Tibial artery (tissue), 4 donors: ENCODE measurements at regions not wholly inside any gene's neighbourhood (a gene's known extent, or its start where the extent isn't known, plus 50 kb on each side); places are given as distances from the start of the nearest gene placed in this dataset.

Source experiments
- DNase-seq, 2 donors: peaks; one replicate each; pipeline ENCODE4 v3.0.0-alpha.2; 2019
- H3K27ac ChIP-seq, 2 donors: fragments of 200-600 bp; sonication (generic) in 1 of 2; 1 replicate in 1 of 2; 2 replicates in 1 of 2; pipeline ENCODE4 v1.5.1; 2018 to 2019; ENCODE audit warnings: mild to moderate bottlenecking in 1 of 2
- H3K27me3 ChIP-seq, 2 donors: fragments of 200-600 bp; sonication (generic) in 1 of 2; one replicate each; pipeline versions ENCODE4 v1.5.1 to v1.6.0; 2016 to 2019
- H3K36me3 ChIP-seq, 3 donors: fragments of 200-600 bp; sonication (generic) in 2 of 3; one replicate each; pipeline ENCODE4 v1.5.1; 2016 to 2019; ENCODE audit warnings: mild to moderate bottlenecking in 2 of 3
- H3K4me1 ChIP-seq, 4 donors: fragments of 200-600 bp; sonication (generic) in 2 of 4; 1 replicate in 3 of 4; 2 replicates in 1 of 4; pipeline ENCODE4 v1.5.1; 2016 to 2019
- H3K4me3 ChIP-seq, 2 donors: fragments of 200-600 bp; sonication (generic) in 1 of 2; 1 replicate in 1 of 2; 2 replicates in 1 of 2; pipeline ENCODE4 v1.5.1; 2018 to 2019; ENCODE audit warnings: mild to moderate bottlenecking in 2 of 2
- H3K9me3 ChIP-seq, 3 donors: fragments of 200-600 bp; sonication (generic) in 1 of 3; one replicate each; pipeline ENCODE4 v1.5.1; 2016 to 2019
- CTCF ChIP-seq, 2 experiments: fragments of 200-600 bp in 1 of 2; fragments of 450-650 bp in 1 of 2; IDR thresholded peaks; one replicate each; pipeline ENCODE4 v1.5.1; 2017 to 2019; ENCODE audit warnings: antibody characterized with exemption in 2 of 2, mild to moderate bottlenecking in 1 of 2, moderate library complexity in 1 of 2
- intact Hi-C: fragments of 100-400 bp; cut with DNase I; formaldehyde crosslinking; loops from one replicate; pipeline ENCODE4 v1.15.0; 2023; ENCODE audit warnings: low total_unique reads

- Histone ChIP-seq H3K36me3 (no peaks in the 10 kb centered on the region), H3K27me3 (no peaks in the 10 kb centered on the region), H3K9me3 (no peaks in the 10 kb centered on the region), H3K27ac (no peak overlapping the region), H3K4me3 (no peak overlapping the region), H3K4me1 (peaks cover 3 to 50% (median 16%) of the 10 kb centered on the region in 4 donors)
- intact Hi-C loops, result loop anchor here (10.0 kb wide), 1 partner anchor 52 kb away; no protein-coding TSS in a partner anchor
- DNase-seq, result no peak
- TF ChIP-seq CTCF (IDR thresholded peaks at IDR 0.05), result no peak
Measured at GRCh38 chr18:45322343-45322742, 292.9 kb upstream of the SLC14A2 start.

GRCh38 chr18:45324101-45324494 lies 291.2 kb upstream of the SLC14A2 start:
- intact Hi-C loops, result loop anchor here (10.0 kb wide), 1 partner anchor 51 kb away; no protein-coding TSS in a partner anchor
- no peak for TF ChIP-seq CTCF (IDR thresholded peaks at IDR 0.05)
- Histone ChIP-seq H3K36me3 (no peaks in the 10 kb centered on the region), H3K27ac (peak overlapping the region in 1 of 2 donors; percentile 57), H3K9me3 (no peaks in the 10 kb centered on the region), H3K4me3 (no peak overlapping the region), H3K4me1 (peaks cover 3 to 61% (median 22%) of the 10 kb centered on the region in 4 donors), H3K27me3 (no peaks in the 10 kb centered on the region)
- DNase-seq, result no peak

GRCh38 chr18:45324495-45325113 lies 290.7 kb upstream of the SLC14A2 start:
- H3K27me3 ChIP-seq, result no peaks in the 10 kb centered on the region
- no peak for TF ChIP-seq CTCF (IDR thresholded peaks at IDR 0.05)
- no peaks in the 10 kb centered on the region for H3K9me3 ChIP-seq
- DNase-seq, result peak; percentile 83 to 92
- H3K27ac ChIP-seq, result peak overlapping the region in 1 of 2 donors; percentile 57
- H3K4me1 ChIP-seq, result peaks cover 3 to 66% (median 24%) of the 10 kb centered on the region in 4 donors
- no peak overlapping the region for H3K4me3 ChIP-seq
- intact Hi-C loops, result loop anchor here (10.0 kb wide), 1 partner anchor 50 kb away; no protein-coding TSS in a partner anchor
- no peaks in the 10 kb centered on the region for H3K36me3 ChIP-seq

- Histone ChIP-seq H3K4me1 (peaks cover 2 to 63% (median 19%) of the 10 kb centered on the region in 4 donors), H3K27me3 (no peaks in the 10 kb centered on the region), H3K9me3 (no peaks in the 10 kb centered on the region), H3K4me3 (no peak overlapping the region), H3K27ac (peak overlapping the region in 1 of 2 donors; percentile 57), H3K36me3 (no peaks in the 10 kb centered on the region)
- no peak for TF ChIP-seq CTCF (IDR thresholded peaks at IDR 0.05)
- no peak for DNase-seq
- intact Hi-C loops, result loop anchor here (10.0 kb wide), 1 partner anchor 49 kb away; no protein-coding TSS in a partner anchor
Measured at GRCh38 chr18:45325778-45326177, 289.5 kb upstream of the SLC14A2 start.

GRCh38 chr18:45326505-45326904 lies 288.8 kb upstream of the SLC14A2 start:
- peak overlapping the region in 1 of 2 donors; percentile 57 for H3K27ac ChIP-seq

More at GRCh38 chr18:45326505-45326904, 288.8 kb upstream of the SLC14A2 start:
- intact Hi-C loops, result loop anchor here (10.0 kb wide), 1 partner anchor 48 kb away; no protein-coding TSS in a partner anchor
- no peak overlapping the region for H3K4me3 ChIP-seq
- H3K27me3 ChIP-seq, result no peaks in the 10 kb centered on the region
- H3K4me1 ChIP-seq, result peaks cover 0 to 56% (median 15%) of the 10 kb centered on the region in 4 donors
- no peak for DNase-seq
- no peaks in the 10 kb centered on the region for H3K36me3 ChIP-seq
- no peak for TF ChIP-seq CTCF (IDR thresholded peaks at IDR 0.05)
- no peaks in the 10 kb centered on the region for H3K9me3 ChIP-seq
